ENCODE measurements at regions not wholly inside any gene's neighbourhood (a gene's known extent, or its start where the extent isn't known, plus 50 kb on each side); places are given as distances from the start of the nearest gene placed in this dataset.

DNA sequence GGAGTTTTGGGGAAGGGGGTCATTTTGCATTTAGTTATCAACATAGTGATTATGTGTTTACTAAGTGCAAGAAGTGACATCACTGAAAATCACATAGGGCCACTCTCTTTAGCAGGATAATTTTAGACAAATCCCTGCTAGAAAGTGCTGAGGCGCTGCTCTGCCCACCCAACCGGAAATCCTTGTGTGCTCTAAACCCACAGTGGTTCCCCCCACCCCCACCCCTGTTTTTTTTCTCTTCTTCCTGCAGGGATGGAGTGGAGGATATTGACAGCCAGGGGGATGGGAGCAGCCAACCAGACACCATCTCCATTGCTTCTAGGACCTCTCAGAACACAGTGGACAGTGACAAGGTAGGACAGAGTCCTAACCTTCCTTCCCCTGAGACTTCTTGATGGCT lies 234.2 kb upstream of the UMPS start:
- no peak overlapping the region for H3K56ac ChIP-seq (replicated peaks; ENCODE audit: insufficient read length, low read depth, low read length)
- H2BK120ac ChIP-seq (replicated peaks; ENCODE audit: low read depth, low read length): no peak overlapping the region
- no peak for TF ChIP-seq TAF7 (optimal IDR thresholded peaks at IDR 0.05; ENCODE audit: borderline replicate concordance, low read depth, low read length)
- TF ChIP-seq TAF1 (IDR thresholded peaks at IDR 0.05; ENCODE audit: low read depth, low read length): no peak
- no peak for TF ChIP-seq KDM5A (IDR thresholded peaks at IDR 0.05; ENCODE audit: low read length)
- TF ChIP-seq ASH2L (IDR thresholded peaks at IDR 0.05; ENCODE audit: low read length): no peak
- no peak for TF ChIP-seq CHD2 (IDR thresholded peaks at IDR 0.05; ENCODE audit: low read length)
- no peak for TF ChIP-seq GTF2F1 (IDR thresholded peaks at IDR 0.05; ENCODE audit: borderline replicate concordance, low read depth, low read length)
- no peak for TF ChIP-seq CTBP2 (IDR thresholded peaks at IDR 0.05; ENCODE audit: borderline replicate concordance, insufficient read depth, insufficient read length, low read length)
- TF ChIP-seq KDM1A (IDR thresholded peaks at IDR 0.05; ENCODE audit: borderline replicate concordance, low read length): no peak
- no peak for TF ChIP-seq SIX5 (IDR thresholded peaks at IDR 0.05; ENCODE audit: low read depth, low read length)
- no peak for TF ChIP-seq NANOG (IDR thresholded peaks at IDR 0.05; ENCODE audit: insufficient read depth, low read depth, low read length, poor library complexity, severe bottlenecking)
- no peak for TF ChIP-seq HDAC6 (IDR thresholded peaks at IDR 0.05; ENCODE audit: low read depth, low read length)
- no peak for TF ChIP-seq RNF2 (IDR thresholded peaks at IDR 0.05; ENCODE audit: borderline replicate concordance, low read depth, low read length, missing control alignments, poor library complexity, severe bottlenecking)
- TF ChIP-seq, protein P1, sequence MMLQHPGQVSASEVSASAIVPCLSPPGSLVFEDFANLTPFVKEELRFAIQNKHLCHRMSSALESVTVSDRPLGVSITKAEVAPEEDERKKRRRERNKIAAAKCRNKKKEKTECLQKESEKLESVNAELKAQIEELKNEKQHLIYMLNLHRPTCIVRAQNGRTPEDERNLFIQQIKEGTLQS (IDR thresholded peaks at IDR 0.05; ENCODE audit: insufficient read depth, low read depth, low read length): no peak
- no peak for TF ChIP-seq ZNF274 (IDR thresholded peaks at IDR 0.05; ENCODE audit: borderline replicate concordance, extremely low read depth, low read length)
- no peak overlapping the region for H4K91ac ChIP-seq (replicated peaks; ENCODE audit: insufficient read length, low read length)
- no peaks in the 10 kb centered on the region for H3K79me1 ChIP-seq (ENCODE audit: low read depth, low read length)
- DNase-seq (ENCODE audit: low read depth in 1 of 2, low spot score in 2 of 2) (no peak), FAIRE-seq (no peak)
- 85% methylated on average over 2 of the region's 2 CpGs; no CpG with 5 or more reads in 1 of the 2 experiments for WGBS, 2 experiments (ENCODE audit: extremely low coverage in 1 of 2, insufficient coverage in 1 of 2, insufficient read length in 1 of 2, insufficient replicate concordance in 2 of 2, low coverage in 1 of 2, low lambda C conversion rate in 2 of 2, missing lambda C conversion rate in 1 of 2)
- no peak overlapping the region for H3K4me3 ChIP-seq (ENCODE audit: extremely low read depth in 1 of 4, insufficient read depth in 2 of 4, low read depth in 3 of 4, low read length in 4 of 4)
- no peak overlapping the region for H3K18ac ChIP-seq (ENCODE audit: extremely low read depth, low read length)
- no peak overlapping the region for H3K4me2 ChIP-seq (ENCODE audit: insufficient read depth in 1 of 2, low read depth in 2 of 2, low read length in 2 of 2)
- peaks cover 0 to 2% (median 0%) of the 10 kb centered on the region in 4 experiments; a peak in 1 of 7 replicates for H3K27me3 ChIP-seq (replicated peaks in 1 of 4; ENCODE audit: control insufficient read depth in 3 of 4, extremely low read depth in 1 of 4, insufficient read depth in 3 of 4, low read length in 3 of 4)
- H3K4ac ChIP-seq (replicated peaks; ENCODE audit: insufficient read length, low read depth, low read length): no peak overlapping the region
- no peak overlapping the region for H2AK5ac ChIP-seq (ENCODE audit: low read depth, low read length)
- H2BK15ac ChIP-seq (ENCODE audit: low read length): no peak overlapping the region
- no peak overlapping the region for H4K5ac ChIP-seq (ENCODE audit: insufficient read length, low read depth, low read length)
- no peak overlapping the region for H4K8ac ChIP-seq (ENCODE audit: extremely low read depth, insufficient read depth, low read length)
- no peak overlapping the region; the same call in 1 of the 2 replicates for H2BK5ac ChIP-seq (ENCODE audit: low read depth, low read length)
- no peaks in the 10 kb centered on the region; a peak in 1 of 7 replicates for H3K4me1 ChIP-seq (replicated peaks in 1 of 4; ENCODE audit: control insufficient read depth in 3 of 4, insufficient read depth in 4 of 4, low read length in 3 of 4)
- H3K79me2 ChIP-seq (ENCODE audit: control insufficient read depth in 1 of 2, insufficient read depth in 2 of 2, low read length in 2 of 2): no peaks in the 10 kb centered on the region
- no peak overlapping the region for H3K23ac ChIP-seq (ENCODE audit: insufficient read length)
- no peaks in the 10 kb centered on the region for H3K23me2 ChIP-seq (ENCODE audit: low read depth, low read length)
- CTCF ChIA-PET (ENCODE audit: partially characterized antibody): interaction anchor here (0.8 to 2.2 kb wide), 3 partner anchors 17 to 145 kb away, joined by 3 to 5 read pairs (median 3); no protein-coding TSS in a partner anchor
- H2BK20ac ChIP-seq (ENCODE audit: low read length): no peak overlapping the region
- no peaks in the 10 kb centered on the region for H3K36me3 ChIP-seq (ENCODE audit: control insufficient read depth in 2 of 4, insufficient read depth in 4 of 4, low read length in 3 of 4)
- H3K9ac ChIP-seq (replicated peaks in 1 of 4; ENCODE audit: extremely low read depth in 1 of 4, low read depth in 3 of 4, low read length in 3 of 4): no peak overlapping the region
- no peak overlapping the region for H3K27ac ChIP-seq (ENCODE audit: low read depth, low read length)
- H2BK12ac ChIP-seq (ENCODE audit: low read depth, low read length): no peak overlapping the region
- POLR2A ChIA-PET (ENCODE audit: partially characterized antibody): no interaction called here
- H3K14ac ChIP-seq (ENCODE audit: insufficient read length): no peak overlapping the region
- H2AFZ ChIP-seq (ENCODE audit: low read length): no peak overlapping the region
- no peaks in the 10 kb centered on the region for H3K9me3 ChIP-seq (ENCODE audit: insufficient read depth in 2 of 2, low read depth in 1 of 2, low read length in 1 of 2)
- H4K20me1 ChIP-seq (replicated peaks in 1 of 2; ENCODE audit: control insufficient read depth in 1 of 2, insufficient read depth in 2 of 2, low read length in 2 of 2): no peaks in the 10 kb centered on the region
